Chondrocyte (in vitro differentiated cells): ENCODE measurements at regions not wholly inside any gene's neighbourhood (a gene's known extent, or its start where the extent isn't known, plus 50 kb on each side); places are given as distances from the start of the nearest gene placed in this dataset.

Source experiments
- DNase-seq: peaks from one replicate; pipeline ENCODE4 v3.0.0; 2021; ENCODE audit warnings: mixed read lengths, low spot score
- H3K27ac Mint-ChIP-seq: one replicate; pipeline ENCODE4 v1.8.0; 2021; ENCODE audit warnings: mild to moderate bottlenecking, moderate library complexity, mixed read lengths; ENCODE audit not compliant: unreplicated experiment
- H3K27me3 Mint-ChIP-seq: 2 replicates; pipeline ENCODE4 v1.8.0; 2021; ENCODE audit warnings: low read depth, mixed read lengths
- H3K36me3 Mint-ChIP-seq: 2 replicates; pipeline ENCODE4 v1.8.0; 2021; ENCODE audit warnings: low read depth, mixed read lengths
- H3K4me1 Mint-ChIP-seq: 2 replicates; pipeline ENCODE4 v1.8.0; 2021; ENCODE audit warnings: low read depth, mild to moderate bottlenecking, mixed read lengths
- H3K4me3 Mint-ChIP-seq: one replicate; pipeline ENCODE4 v1.8.0; 2021; ENCODE audit warnings: mild to moderate bottlenecking, moderate library complexity, mixed read lengths; ENCODE audit not compliant: unreplicated experiment
- H3K9me3 Mint-ChIP-seq: 2 replicates; pipeline ENCODE4 v1.8.0; 2021; ENCODE audit warnings: low read depth, mixed read lengths
- CTCF ChIP-seq: fragments of 200-600 bp; sonication (generic); IDR thresholded peaks from 2 replicates; pipeline ENCODE4 v1.5.0; 2021; ENCODE audit warnings: antibody characterized with exemption, mild to moderate bottlenecking, moderate library complexity

- Mint-ChIP-seq H3K27me3 (no peaks in the 10 kb centered on the region), H3K36me3 (peaks cover under 1% of the 10 kb centered on the region), H3K9me3 (peaks cover 2% of the 10 kb centered on the region), H3K4me3 (no peak overlapping the region), H3K4me1 (peaks cover 4% of the 10 kb centered on the region), H3K27ac (no peak overlapping the region)
- TF ChIP-seq CTCF: no peak
- DNase-seq: no peak
Measured at GRCh38 chr9:111193095-111193494, 136.9 kb downstream of the OR2K2 start.

- TF ChIP-seq CTCF: no peak
- Mint-ChIP-seq H3K4me1 (peaks cover 4% of the 10 kb centered on the region), H3K4me3 (no peak overlapping the region), H3K27ac (no peak overlapping the region), H3K36me3 (no peaks in the 10 kb centered on the region), H3K9me3 (no peaks in the 10 kb centered on the region), H3K27me3 (no peaks in the 10 kb centered on the region)
- no peak for DNase-seq
Measured at GRCh38 chr9:111192650-111193049, 137.4 kb downstream of the OR2K2 start.

- no peaks in the 10 kb centered on the region for H3K9me3 Mint-ChIP-seq
- H3K36me3 Mint-ChIP-seq: no peaks in the 10 kb centered on the region
- TF ChIP-seq CTCF: no peak
- H3K4me1 Mint-ChIP-seq: peaks cover 6% of the 10 kb centered on the region
- H3K27me3 Mint-ChIP-seq: no peaks in the 10 kb centered on the region
- H3K4me3 Mint-ChIP-seq: no peak overlapping the region
- no peak overlapping the region for H3K27ac Mint-ChIP-seq
- no peak for DNase-seq
Measured at GRCh38 chr9:111190347-111190746, 139.7 kb downstream of the OR2K2 start.

GRCh38 chr9:111187376-111187775, 142.6 kb downstream of the OR2K2 start:
- Mint-ChIP-seq H3K4me3 (no peak overlapping the region), H3K9me3 (peaks cover 12% of the 10 kb centered on the region), H3K36me3 (peaks cover 3% of the 10 kb centered on the region), H3K27me3 (no peaks in the 10 kb centered on the region), H3K4me1 (peaks cover 2% of the 10 kb centered on the region), H3K27ac (no peak overlapping the region)
- no peak for TF ChIP-seq CTCF
- no peak for DNase-seq

- H3K27ac Mint-ChIP-seq: no peak overlapping the region
- no peak for DNase-seq
- peaks cover 12% of the 10 kb centered on the region for H3K9me3 Mint-ChIP-seq
- H3K36me3 Mint-ChIP-seq: peaks cover 3% of the 10 kb centered on the region
- H3K27me3 Mint-ChIP-seq: no peaks in the 10 kb centered on the region
- H3K4me1 Mint-ChIP-seq: peaks cover 2% of the 10 kb centered on the region
- H3K4me3 Mint-ChIP-seq: no peak overlapping the region
- no peak for TF ChIP-seq CTCF
Measured at GRCh38 chr9:111186021-111186530, 143.9 kb downstream of the OR2K2 start.
